OCI-LY3 (cell line): ENCODE measurements at regions not wholly inside any gene's neighbourhood (a gene's known extent, or its start where the extent isn't known, plus 50 kb on each side); places are given as distances from the start of the nearest gene placed in this dataset.

ENCODE experiments used
- EZH2phosphoT487 ChIP-seq: fragments of 200-600 bp; shearing (Covaris generic); IDR thresholded peaks from 2 replicates; pipeline ENCODE4 v1.6.1; 2018; ENCODE audit warnings: antibody characterized with exemption, mixed run types, low read depth
- TF ChIP-seq, protein P1 (sequence below): fragments of 200-600, 300-600 bp; sonication (generic); IDR thresholded peaks from 2 replicates; pipeline ENCODE4 v1.5.1; 2014; ENCODE audit warnings: antibody characterized with exemption, low read length, low read depth

DNA sequence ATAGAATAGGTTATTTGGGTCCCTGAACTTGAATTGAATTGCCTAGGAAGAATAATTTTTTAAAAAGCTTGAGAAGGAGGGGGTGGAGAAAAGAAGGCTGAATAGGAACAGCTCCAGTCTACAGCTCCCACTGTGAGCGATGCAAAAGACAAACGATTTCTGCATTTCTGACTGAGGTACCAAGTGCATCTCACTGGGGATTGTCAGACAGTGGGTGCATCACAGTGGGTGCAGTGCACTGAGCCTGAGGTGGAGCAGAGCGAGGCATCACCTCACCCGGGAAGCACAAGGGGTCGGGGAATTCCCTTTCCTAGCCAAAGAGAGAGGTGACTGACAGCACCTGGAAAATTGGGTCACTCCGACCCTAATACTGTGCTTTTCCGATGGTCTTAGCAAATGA is 782.2 kb upstream of the RGMB start:
- TF ChIP-seq, protein P1, sequence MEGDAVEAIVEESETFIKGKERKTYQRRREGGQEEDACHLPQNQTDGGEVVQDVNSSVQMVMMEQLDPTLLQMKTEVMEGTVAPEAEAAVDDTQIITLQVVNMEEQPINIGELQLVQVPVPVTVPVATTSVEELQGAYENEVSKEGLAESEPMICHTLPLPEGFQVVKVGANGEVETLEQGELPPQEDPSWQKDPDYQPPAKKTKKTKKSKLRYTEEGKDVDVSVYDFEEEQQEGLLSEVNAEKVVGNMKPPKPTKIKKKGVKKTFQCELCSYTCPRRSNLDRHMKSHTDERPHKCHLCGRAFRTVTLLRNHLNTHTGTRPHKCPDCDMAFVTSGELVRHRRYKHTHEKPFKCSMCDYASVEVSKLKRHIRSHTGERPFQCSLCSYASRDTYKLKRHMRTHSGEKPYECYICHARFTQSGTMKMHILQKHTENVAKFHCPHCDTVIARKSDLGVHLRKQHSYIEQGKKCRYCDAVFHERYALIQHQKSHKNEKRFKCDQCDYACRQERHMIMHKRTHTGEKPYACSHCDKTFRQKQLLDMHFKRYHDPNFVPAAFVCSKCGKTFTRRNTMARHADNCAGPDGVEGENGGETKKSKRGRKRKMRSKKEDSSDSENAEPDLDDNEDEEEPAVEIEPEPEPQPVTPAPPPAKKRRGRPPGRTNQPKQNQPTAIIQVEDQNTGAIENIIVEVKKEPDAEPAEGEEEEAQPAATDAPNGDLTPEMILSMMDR = no peak
- TF ChIP-seq EZH2phosphoT487 = no peak
